HG02571 (cell line): ENCODE measurements at regions not wholly inside any gene's neighbourhood (a gene's known extent, or its start where the extent isn't known, plus 50 kb on each side); places are given as distances from the start of the nearest gene placed in this dataset.

Source experiments
- ATAC-seq: cut with Tn5 transposase; IDR thresholded peaks from one replicate; pipeline ENCODE4 v1.9.1; 2021; ENCODE audit warnings: mild to moderate bottlenecking, moderate library complexity; ENCODE audit not compliant: unreplicated experiment

- ATAC-seq = no peak
These were observed 64.1 kb upstream of the FOXC1 start for GRCh38 chr6:1545654-1546053.

DNA sequence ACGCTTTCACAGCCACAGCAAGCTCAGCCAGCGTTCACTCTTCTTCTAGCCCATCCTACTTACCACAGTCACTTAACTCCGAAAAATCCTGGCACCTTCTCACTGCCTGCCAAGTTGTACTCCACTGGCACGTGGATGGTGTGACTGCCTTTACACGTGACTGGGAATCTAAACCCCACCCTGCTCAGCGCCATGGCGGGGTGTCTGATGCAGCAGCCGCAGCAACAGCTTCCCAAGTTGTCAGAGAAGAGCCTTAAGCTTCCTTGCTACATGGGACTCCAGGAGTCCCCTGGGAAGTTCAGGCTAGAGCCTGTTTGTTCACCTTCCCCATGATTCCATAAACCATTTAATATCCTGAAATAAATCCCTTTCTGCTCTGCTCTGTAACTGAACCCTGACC lies 61.9 kb upstream of the FOXC1 start:
- no peak for ATAC-seq

GRCh38 chr6:1551249-1551648 lies 58.5 kb upstream of the FOXC1 start:
- no peak for ATAC-seq

DNA sequence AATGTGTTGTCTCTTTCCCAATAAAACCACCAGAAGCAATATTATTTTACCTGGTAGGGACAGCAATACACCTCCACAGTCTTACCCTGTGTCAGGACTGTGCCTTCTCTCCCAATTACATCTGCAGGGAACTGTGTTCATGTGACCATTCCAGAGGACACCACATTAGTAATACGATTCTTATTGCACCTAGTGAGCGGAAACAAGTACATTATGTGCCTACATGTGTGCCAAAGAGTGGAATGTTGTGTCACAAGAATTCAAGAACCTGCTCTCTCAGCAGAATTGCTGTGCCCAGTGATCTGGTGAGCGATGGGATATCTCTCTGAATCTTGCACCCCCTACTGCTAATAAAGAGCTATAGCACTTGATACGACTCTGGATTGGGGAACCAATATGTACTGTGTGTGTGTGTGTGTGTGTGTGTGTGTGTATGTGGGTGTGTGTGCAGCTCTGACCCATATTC lies 57.4 kb upstream of the FOXC1 start:
- no peak for ATAC-seq

DNA sequence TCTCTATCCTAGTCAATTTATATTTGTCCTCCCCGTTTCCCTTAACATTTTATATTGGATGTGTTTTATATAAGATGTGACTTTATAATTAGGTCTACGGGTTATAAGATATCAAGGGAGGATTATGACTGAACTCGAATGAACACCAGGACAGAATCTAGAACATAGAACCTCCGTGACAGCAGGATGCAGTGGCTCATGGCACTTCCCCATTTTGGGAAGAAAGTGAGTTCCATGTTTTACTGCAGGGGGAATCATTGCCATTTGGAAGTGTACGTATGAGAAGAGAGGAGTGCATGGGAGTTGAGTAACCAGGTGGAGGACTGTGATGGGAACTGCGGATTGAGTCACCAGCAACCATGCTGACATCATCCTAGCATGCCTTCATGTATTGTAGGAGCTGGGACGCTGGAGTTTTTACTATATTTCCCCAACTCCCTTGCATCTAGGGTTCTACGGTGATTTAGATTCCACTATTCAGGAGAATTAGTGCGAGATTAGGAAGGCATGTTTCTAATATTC lies 56.1 kb upstream of the FOXC1 start:
- ATAC-seq = no peak

DNA sequence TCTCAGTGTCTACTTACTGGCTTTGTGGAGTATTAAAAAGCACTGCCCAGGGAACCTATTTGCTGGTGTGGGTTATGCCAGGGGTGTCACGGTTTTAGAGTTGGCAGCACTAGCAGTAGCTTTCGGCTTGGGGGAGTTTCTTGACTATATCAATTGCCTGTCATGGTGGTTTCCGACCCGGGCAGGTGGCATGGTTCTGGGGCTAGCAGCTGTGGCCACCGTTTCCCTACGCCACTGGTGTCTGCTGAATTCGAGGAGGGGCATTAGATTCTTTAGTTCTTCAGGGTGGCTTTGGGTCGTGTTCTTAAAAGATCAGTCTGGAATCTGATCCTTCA lies 55.6 kb upstream of the FOXC1 start:
- no peak for ATAC-seq

DNA sequence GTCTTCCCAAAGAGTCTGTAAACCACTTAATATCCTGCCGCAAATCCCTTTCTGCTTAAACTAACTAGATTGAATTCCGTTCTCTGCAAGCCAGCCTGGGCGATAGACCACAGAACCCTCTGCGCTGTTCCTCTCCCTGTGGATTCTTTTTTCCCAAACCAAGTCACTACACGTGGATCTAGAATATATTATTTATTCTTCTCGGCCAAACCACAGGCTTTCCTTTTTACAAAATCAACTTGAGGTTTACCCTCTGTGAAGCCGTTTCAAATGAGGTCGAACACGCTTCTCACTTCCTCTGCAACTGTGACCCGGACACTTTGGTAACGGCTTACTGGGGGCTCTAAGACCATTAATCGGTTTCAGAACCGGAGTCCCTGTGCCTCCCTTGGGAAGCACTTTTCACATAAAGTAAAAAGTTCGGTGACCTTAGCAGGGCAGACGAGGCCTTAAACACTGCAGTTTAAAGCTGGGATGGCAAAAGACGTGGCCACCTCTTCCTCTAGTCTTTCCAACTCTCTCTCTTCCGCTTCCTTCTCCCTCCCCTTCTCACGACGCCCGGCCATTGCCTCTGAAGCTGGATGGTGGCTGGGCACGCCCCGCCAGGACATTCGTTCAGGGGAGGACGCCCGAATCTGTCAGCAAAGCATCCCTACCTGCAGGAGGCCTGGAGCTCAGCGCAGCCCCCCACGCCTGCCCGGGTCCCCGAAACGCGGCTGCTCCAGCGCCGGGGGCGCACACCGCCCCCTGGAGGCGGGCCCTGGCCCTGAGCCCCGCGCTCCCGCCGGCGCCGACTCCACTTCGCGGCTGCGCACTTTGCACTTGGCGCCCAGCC lies 55.0 kb upstream of the FOXC1 start:
- ATAC-seq = no peak

DNA sequence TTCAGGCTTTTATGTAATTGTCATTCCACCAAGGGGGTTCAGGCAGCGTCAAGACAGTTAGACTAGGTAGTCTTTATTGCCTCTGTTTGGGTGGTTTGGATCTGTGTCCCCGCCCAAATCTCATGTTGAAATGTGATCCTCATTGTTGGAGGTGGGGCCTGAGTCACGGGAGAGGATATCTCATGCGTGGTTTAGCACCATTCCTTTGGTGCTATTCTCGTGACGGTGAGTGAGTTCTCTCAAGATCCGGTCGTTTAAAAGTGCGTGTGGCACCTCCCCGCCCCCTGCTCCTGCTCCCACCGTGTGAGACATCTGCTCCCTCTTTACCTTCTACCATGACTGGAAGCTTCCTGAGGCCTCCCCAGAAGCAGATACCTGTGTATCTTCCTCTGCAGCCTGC lies 51.3 kb upstream of the FOXC1 start:
- no peak for ATAC-seq
